Vagina (tissue), 2 donors: ENCODE measurements at regions not wholly inside any gene's neighbourhood (a gene's known extent, or its start where the extent isn't known, plus 50 kb on each side); places are given as distances from the start of the nearest gene placed in this dataset.

Source experiments
- DNase-seq, 2 donors: peaks; one replicate each; pipeline ENCODE4 v3.0.0-alpha.2; 2017; ENCODE audit errors: extremely low spot score in 2 of 2
- H3K27ac ChIP-seq: fragments of 200-600 bp; sonication (generic); one replicate; pipeline ENCODE4 v1.5.1; 2019
- H3K27me3 ChIP-seq: fragments of 200-600 bp; sonication (generic); one replicate; pipeline ENCODE4 v1.5.1; 2019
- H3K36me3 ChIP-seq, 2 donors: fragments of 200-600 bp; sonication (generic); one replicate each; pipeline ENCODE4 v1.5.1; 2017 to 2019
- H3K4me1 ChIP-seq: fragments of 200-600 bp; sonication (generic); one replicate; pipeline ENCODE4 v1.5.1; 2019
- H3K4me3 ChIP-seq, 2 donors: fragments of 200-600 bp; sonication (generic); 1 replicate in 1 of 2; 2 replicates in 1 of 2; pipeline ENCODE4 v1.5.1; 2016 to 2019
- H3K9me3 ChIP-seq: fragments of 200-600 bp; sonication (generic); one replicate; pipeline ENCODE4 v1.5.1; 2019
- POLR2A ChIP-seq, 2 donors: fragments of 450-650 bp; IDR thresholded peaks; one replicate each; pipeline ENCODE4 v1.6.1; 2017; ENCODE audit warnings: antibody characterized with exemption in 2 of 2, mild to moderate bottlenecking in 2 of 2, moderate library complexity in 2 of 2
- POLR2AphosphoS5 ChIP-seq, 2 donors: sonication (generic); formaldehyde crosslinking; IDR thresholded peaks; one replicate each; pipeline ENCODE4 v1.9.0; 2017; ENCODE audit warnings: antibody characterized with exemption in 2 of 2, mild to moderate bottlenecking in 2 of 2, low read depth in 1 of 2; ENCODE audit not compliant: insufficient read depth in 1 of 2
- intact Hi-C: fragments of 100-400 bp; cut with DNase I; formaldehyde crosslinking; loops from one replicate; pipeline ENCODE4 v1.15.1; 2023
- TF ChIP-seq, protein P1 (sequence below), 3 experiments: fragments of 450-650 bp in 2 of 3; fragments of 200-600 bp in 1 of 3; sonication (generic) in 1 of 3; IDR thresholded peaks; one replicate each; pipeline ENCODE4 v1.5.1; 2017 to 2019; ENCODE audit warnings: antibody characterized with exemption in 3 of 3, mild to moderate bottlenecking in 2 of 3, moderate library complexity in 2 of 3

DNA sequence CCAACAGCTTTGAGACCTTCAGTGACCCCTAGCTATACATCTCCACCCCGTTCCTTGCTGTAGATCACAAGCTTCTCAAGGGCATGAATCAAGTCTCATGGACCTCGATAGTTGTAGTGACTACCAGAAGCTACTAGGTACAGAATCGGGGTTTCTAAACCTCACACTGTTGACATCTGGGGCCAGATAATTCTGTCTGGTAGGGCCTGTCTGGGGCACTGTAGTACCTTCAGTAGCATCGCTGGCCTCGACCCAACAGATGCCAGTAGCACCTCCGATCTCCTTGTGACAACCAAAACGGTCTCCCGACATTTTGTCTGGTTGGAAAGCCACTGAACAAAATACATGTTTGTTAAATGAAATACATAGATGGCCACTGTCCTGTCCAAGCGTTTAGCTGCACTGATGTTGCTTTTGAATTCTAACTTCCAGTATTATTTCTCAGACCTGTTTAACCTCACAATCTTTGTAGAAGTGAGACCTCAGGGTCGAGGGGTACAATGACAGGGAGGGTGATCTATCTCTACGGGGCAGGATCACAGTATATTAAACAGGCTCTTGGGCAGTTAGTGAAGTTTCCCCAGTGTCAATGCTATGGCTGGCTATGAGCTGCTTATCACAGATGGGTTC is 262.5 kb upstream of the IGF1R start:
- Histone ChIP-seq H3K9me3 (no peaks in the 10 kb centered on the region), H3K4me1 (no peaks in the 10 kb centered on the region), H3K27ac (no peak overlapping the region), H3K27me3 (no peaks in the 10 kb centered on the region), H3K4me3 (no peak overlapping the region), H3K36me3 (no peaks in the 10 kb centered on the region)
- TF ChIP-seq, protein P1, sequence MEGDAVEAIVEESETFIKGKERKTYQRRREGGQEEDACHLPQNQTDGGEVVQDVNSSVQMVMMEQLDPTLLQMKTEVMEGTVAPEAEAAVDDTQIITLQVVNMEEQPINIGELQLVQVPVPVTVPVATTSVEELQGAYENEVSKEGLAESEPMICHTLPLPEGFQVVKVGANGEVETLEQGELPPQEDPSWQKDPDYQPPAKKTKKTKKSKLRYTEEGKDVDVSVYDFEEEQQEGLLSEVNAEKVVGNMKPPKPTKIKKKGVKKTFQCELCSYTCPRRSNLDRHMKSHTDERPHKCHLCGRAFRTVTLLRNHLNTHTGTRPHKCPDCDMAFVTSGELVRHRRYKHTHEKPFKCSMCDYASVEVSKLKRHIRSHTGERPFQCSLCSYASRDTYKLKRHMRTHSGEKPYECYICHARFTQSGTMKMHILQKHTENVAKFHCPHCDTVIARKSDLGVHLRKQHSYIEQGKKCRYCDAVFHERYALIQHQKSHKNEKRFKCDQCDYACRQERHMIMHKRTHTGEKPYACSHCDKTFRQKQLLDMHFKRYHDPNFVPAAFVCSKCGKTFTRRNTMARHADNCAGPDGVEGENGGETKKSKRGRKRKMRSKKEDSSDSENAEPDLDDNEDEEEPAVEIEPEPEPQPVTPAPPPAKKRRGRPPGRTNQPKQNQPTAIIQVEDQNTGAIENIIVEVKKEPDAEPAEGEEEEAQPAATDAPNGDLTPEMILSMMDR (IDR thresholded peaks at IDR 0.05): no peak
- TF ChIP-seq POLR2AphosphoS5 (IDR thresholded peaks at IDR 0.05; ENCODE audit: insufficient read depth in 1 of 2, low read depth in 1 of 2): no peak
- TF ChIP-seq POLR2A (IDR thresholded peaks at IDR 0.05): no peak
- intact Hi-C loops: no loop called here
- DNase-seq: peak; percentile 31 to 62

DNA sequence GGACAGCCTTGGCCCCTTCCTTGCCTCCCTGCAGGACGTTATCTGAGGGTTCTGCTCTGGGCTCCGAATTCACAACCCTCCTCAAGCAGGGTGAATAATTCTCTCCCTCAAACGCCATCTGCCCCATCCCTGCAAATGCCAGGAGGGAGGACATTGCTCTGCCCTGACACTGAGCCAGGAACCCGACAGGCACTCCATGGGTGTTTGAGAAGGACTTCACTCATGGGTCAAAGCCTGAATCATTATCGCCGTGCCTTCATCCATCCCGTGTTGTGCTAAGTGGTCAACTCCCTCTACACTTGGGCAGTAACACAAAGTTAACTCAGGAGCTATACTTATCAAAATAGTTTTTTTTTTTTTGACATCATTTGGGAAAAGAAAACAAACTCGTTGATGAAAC is 261.8 kb upstream of the IGF1R start:
- H3K9me3 ChIP-seq: no peaks in the 10 kb centered on the region
- peak in 1 of 2 donors; percentile 77 for DNase-seq
- no peaks in the 10 kb centered on the region for H3K4me1 ChIP-seq
- H3K4me3 ChIP-seq: no peak overlapping the region
- H3K27ac ChIP-seq: no peak overlapping the region
- no peaks in the 10 kb centered on the region for H3K27me3 ChIP-seq
- intact Hi-C loops: no loop called here
- no peaks in the 10 kb centered on the region for H3K36me3 ChIP-seq
- TF ChIP-seq, protein P1 (IDR thresholded peaks at IDR 0.05): no peak
- TF ChIP-seq POLR2AphosphoS5 (IDR thresholded peaks at IDR 0.05; ENCODE audit: insufficient read depth in 1 of 2, low read depth in 1 of 2) (no peak), POLR2A (IDR thresholded peaks at IDR 0.05) (no peak)

DNA sequence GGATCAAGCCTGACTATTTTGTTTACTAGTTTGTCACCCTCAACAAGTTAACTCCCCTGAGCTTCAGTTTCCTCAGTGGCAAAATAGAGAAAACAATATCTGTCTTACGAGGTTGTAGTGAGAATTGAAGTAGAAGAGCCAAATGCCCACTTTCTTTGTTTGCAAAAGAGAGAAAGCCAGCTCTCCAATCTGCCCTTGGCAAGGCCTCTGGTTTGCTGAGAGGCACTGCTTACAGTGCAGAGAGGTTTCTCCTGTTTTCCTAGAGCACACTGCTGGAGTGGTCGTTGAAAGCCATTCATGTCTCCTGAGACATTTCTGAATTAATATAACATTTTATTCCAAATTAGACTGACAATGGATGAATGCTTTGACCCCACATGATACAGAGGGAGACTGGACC is 260.5 kb upstream of the IGF1R start:
- no peak for TF ChIP-seq POLR2AphosphoS5 (IDR thresholded peaks at IDR 0.05; ENCODE audit: insufficient read depth in 1 of 2, low read depth in 1 of 2)
- TF ChIP-seq POLR2A (IDR thresholded peaks at IDR 0.05): no peak
- TF ChIP-seq, protein P1 (IDR thresholded peaks at IDR 0.05): no peak
- intact Hi-C loops: no loop called here
- no peak for DNase-seq
- Histone ChIP-seq H3K4me1 (no peaks in the 10 kb centered on the region), H3K36me3 (no peaks in the 10 kb centered on the region), H3K9me3 (no peaks in the 10 kb centered on the region), H3K27me3 (no peaks in the 10 kb centered on the region), H3K4me3 (no peak overlapping the region), H3K27ac (no peak overlapping the region)

DNA sequence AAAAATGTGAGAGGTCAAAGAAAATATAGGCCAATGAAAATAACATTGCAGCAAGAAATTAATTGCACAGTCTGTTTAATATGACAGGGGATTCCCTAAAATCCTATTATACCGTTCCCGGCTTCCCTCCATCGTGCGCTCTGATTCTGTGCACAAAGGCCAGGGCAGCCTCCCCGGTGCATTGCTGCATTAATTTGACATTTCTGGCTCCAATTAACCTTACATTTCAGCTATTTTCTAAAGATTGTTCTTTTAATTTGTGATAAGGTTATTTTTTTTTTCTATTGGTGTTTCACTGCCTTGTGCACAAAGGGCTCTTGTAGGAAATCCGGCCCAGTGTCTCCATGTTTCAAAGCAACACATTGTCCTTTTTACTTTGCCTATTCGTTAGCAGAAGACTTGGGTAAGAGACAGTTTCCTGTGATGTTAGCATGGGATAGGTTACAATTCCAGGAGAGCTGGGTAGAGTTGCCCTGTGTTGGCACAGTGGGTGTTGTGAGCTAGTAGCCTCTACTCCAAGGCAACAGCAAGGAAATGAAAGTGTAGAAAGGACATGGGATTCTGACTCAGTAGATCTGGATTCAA is 257.3 kb upstream of the IGF1R start:
- no peak for DNase-seq
- intact Hi-C loops: no loop called here
- Histone ChIP-seq H3K36me3 (no peaks in the 10 kb centered on the region), H3K4me3 (no peak overlapping the region), H3K9me3 (no peaks in the 10 kb centered on the region), H3K27ac (no peak overlapping the region), H3K4me1 (no peaks in the 10 kb centered on the region), H3K27me3 (no peaks in the 10 kb centered on the region)
- no peak for TF ChIP-seq POLR2A (IDR thresholded peaks at IDR 0.05)
- TF ChIP-seq POLR2AphosphoS5 (IDR thresholded peaks at IDR 0.05; ENCODE audit: insufficient read depth in 1 of 2, low read depth in 1 of 2): no peak
- TF ChIP-seq, protein P1 (IDR thresholded peaks at IDR 0.05): no peak

DNA sequence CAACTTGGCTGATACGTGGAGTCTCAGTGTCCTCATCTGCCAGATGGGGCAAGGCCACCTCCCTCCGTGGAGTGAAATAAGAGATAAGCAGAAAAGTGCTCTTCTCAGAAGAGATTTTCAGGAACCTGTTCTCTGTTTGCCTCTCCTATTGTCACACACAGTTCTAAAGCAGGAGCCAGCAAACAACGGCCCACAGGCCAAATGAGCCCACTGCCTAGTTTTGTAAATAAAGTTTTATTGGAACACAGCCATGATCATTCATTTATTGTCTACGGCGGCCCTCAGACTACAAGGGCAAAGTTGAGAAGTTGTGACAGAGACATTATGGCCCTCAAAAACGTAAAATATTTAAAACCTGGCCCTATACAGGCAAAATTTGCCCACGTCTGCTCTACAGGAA is 256.8 kb upstream of the IGF1R start:
- H3K9me3 ChIP-seq: no peaks in the 10 kb centered on the region
- H3K27me3 ChIP-seq: no peaks in the 10 kb centered on the region
- DNase-seq: no peak
- no peaks in the 10 kb centered on the region for H3K4me1 ChIP-seq
- H3K36me3 ChIP-seq: no peaks in the 10 kb centered on the region
- H3K4me3 ChIP-seq: no peak overlapping the region
- no peak overlapping the region for H3K27ac ChIP-seq
- intact Hi-C loops: no loop called here
- TF ChIP-seq, protein P1 (IDR thresholded peaks at IDR 0.05): no peak
- TF ChIP-seq POLR2A (IDR thresholded peaks at IDR 0.05) (no peak), POLR2AphosphoS5 (IDR thresholded peaks at IDR 0.05; ENCODE audit: insufficient read depth in 1 of 2, low read depth in 1 of 2) (no peak)
